ENCODE measurements at regions not wholly inside any gene's neighbourhood (a gene's known extent, or its start where the extent isn't known, plus 50 kb on each side); places are given as distances from the start of the nearest gene placed in this dataset.

GRCh38 chrX:22934640-22935039 lies 65.1 kb upstream of the DDX53 start:
- FAIRE-seq, result no peak
- no peak overlapping the region for H3K27ac ChIP-seq (ENCODE audit: low read depth in 1 of 3, low read length in 2 of 3)
- no peaks in the 10 kb centered on the region for H3K4me1 ChIP-seq (ENCODE audit: control insufficient read depth in 3 of 3, insufficient read depth in 2 of 3, low read depth in 1 of 3, low read length in 2 of 3)
- no peaks in the 10 kb centered on the region for H3K9me3 ChIP-seq (ENCODE audit: control insufficient read depth in 2 of 2, insufficient read depth in 1 of 2, low read depth in 1 of 2, low read length in 1 of 2)
- WGBS, 3 donors, result 70 to 86% (median 84%) methylated on average over 2 of the region's 2 CpGs
- no peak overlapping the region for H3K4me3 ChIP-seq (ENCODE audit: low read depth in 1 of 3, low read length in 3 of 3)
- DNase-seq, result no peak
- no peaks in the 10 kb centered on the region for H3K36me3 ChIP-seq (ENCODE audit: control insufficient read depth in 3 of 3, insufficient read depth in 2 of 3, low read depth in 1 of 3, low read length in 3 of 3)
- H3K27me3 ChIP-seq (ENCODE audit: control insufficient read depth in 3 of 3, insufficient read depth in 3 of 3, low read length in 3 of 3), result no peaks in the 10 kb centered on the region

GRCh38 chrX:22944945-22945344 lies 54.8 kb upstream of the DDX53 start:
- no peak overlapping the region for H3K4me3 ChIP-seq (ENCODE audit: low read depth in 1 of 3, low read length in 3 of 3)
- FAIRE-seq (no peak), DNase-seq (no peak)
- WGBS, 3 donors, result 88 to 96% (median 93%) methylated on average over 1 of the region's 1 CpG
- H3K9me3 ChIP-seq (ENCODE audit: control insufficient read depth in 2 of 2, insufficient read depth in 1 of 2, low read depth in 1 of 2, low read length in 1 of 2), result no peaks in the 10 kb centered on the region
- H3K36me3 ChIP-seq (ENCODE audit: control insufficient read depth in 3 of 3, insufficient read depth in 2 of 3, low read depth in 1 of 3, low read length in 3 of 3), result no peaks in the 10 kb centered on the region
- H3K27me3 ChIP-seq (ENCODE audit: control insufficient read depth in 3 of 3, insufficient read depth in 3 of 3, low read length in 3 of 3), result no peaks in the 10 kb centered on the region
- H3K4me1 ChIP-seq (ENCODE audit: control insufficient read depth in 3 of 3, insufficient read depth in 2 of 3, low read depth in 1 of 3, low read length in 2 of 3), result no peaks in the 10 kb centered on the region
- H3K27ac ChIP-seq (ENCODE audit: low read depth in 1 of 3, low read length in 2 of 3), result no peak overlapping the region

Measured in small intestine (tissue), 7 donors.